ENCODE measurements at regions not wholly inside any gene's neighbourhood (a gene's known extent, or its start where the extent isn't known, plus 50 kb on each side); places are given as distances from the start of the nearest gene placed in this dataset.
A peak's percentile ranks its signal among the peaks of the same experiment; 100 is the strongest.
"Not testable (repeated sequence)": the region's sequence is repeated elsewhere in the genome, so short reads cannot be mapped to it uniquely, and the experiment has no call there.

DNA sequence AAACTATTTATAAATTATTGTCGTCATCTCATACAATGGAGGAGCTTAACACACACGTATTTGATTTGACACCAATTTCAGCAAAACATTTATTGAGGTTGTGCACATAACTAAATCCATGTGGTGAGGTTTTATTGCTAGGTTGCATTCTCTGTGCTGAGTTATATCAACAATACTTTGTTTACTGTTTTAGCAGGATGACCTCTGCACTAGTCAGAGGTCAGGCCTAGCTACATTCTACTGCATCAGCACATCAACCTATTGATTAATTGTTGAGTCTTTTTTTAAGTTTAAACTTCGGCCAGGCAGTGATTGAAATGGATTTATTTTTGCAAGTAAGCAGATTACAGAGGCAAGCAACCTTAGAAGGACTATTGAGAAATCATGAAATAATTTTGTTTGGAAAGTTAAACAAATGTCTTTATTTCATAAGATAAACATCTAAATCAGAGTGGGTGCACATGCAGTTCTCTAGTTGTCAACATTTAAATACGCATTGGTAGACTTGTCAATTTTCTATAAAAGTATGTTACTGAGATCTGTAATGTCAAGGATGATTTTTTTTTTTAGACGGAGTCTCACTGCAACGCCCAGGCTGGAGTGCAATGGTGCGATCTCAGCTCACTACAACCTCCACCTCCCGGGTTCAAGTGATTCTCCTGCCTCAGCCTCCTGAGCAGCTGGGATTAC is 75.2 kb upstream of the CD28 start:
- FAIRE-seq = no peak

DNA sequence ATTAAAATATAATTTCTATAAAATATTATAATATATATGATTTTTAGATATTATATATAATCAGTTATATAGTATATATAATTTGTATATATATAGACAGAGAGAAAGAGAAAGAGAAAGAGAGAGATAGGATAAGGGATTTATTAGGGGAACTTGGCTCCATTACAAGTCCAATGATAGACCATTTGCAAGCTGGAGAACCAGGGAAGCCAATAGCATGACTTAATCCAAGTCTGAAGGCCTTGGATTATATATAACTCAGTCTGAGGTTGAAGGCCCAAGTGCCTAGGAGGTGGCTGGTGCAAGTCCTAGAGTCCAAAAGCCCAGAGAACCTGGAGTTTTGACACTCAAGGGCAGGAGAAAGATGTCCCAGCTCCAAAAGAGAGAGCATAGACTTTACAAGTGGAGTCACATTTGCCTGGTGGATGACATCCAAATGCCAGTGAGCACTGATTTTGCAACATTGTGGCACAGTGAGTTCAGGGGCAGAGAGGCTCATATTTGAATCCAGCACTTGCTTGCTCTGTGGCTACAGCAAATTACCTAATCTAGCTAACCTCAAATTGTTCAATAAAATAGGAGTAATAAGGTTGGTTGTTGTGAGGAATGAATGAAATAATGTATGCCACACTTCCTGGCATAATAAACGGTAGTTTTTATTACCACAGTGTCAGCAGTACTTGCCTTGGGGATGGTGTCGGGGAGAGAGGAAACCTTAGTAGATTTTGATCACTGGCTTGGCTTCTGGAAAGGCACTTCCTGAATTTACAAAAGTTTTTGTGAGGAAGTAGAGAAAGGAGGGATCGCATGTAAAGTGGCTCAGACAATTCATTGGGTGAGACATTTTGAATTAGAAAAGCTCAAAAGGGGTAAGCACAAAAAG is 69.6 kb upstream of the CD28 start:
- FAIRE-seq = peak; percentile 71

DNA sequence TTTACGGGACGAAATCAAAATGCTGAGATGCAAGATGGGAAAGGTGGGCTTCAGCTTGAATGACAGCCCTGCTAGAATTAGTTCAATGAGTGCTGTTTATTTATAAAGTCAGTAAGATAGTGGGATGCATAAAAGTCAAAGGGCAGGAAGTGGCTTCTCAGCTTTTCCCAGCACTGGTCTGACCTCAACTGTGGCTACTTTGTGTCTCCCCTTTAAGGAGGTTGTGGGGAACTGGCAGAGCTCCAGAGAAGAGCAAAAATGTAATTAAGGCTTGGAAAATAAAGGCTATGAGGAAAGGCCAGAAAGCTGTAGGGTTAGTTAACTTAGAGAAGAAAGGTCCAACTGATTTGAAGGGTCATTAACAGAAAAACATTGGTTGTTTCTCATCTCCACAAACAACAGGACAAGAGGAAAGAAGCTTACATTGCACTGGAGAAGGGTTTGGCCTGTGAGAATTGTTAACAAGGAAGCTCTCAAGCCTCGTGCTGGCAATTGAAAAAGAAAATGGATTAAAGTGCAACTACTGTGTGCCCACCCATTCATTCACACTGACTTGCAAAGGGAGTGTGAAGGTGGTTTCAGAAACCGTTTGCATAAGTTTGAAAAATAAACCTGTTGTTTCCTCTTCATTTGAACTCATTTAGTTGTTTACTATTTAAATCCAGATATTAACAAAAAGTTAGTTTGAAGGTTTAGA is 68.8 kb upstream of the CD28 start:
- no peak for FAIRE-seq

DNA sequence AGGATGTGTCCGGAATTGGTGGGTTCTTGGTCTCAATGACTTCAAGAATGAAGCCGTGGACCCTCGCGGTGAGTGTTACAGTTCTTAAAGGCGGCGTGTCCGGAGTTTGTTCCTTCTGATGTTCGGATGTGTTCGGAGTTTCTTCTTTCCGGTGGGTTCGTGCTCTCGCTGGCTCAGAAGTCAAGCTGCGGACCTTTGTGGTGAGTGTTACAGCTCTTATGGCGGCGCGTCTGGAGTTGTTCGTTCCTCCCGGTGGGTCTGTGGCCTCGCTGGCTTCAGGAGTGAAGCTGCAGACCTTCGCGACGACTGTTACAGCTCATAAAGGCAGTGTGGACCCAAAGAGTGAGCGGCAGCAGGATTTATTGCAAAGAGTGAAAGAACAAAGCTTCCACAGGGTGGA is 64.6 kb upstream of the CD28 start:
- not testable (repeated sequence) for FAIRE-seq

DNA sequence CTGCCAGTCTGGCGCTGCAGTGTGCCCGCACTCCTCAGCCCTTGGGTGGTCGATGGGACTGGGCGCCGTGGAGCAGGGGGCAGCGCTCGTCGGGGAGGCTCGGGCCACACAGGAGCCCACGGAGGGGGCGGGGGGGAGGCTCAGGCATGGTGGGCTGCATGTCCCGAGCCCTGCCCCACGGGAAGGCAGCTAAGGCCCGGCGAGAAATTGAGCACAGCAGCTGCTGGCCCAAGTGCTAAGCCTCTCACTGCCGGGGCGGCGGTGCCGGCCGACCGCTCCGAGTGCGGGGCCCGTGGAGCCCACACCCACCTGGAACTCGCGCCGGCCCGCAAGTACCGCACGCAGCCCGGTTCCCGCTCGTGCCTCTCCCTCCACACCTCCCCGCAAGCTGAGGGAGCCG is 63.6 kb upstream of the CD28 start:
- not testable (repeated sequence) for FAIRE-seq

DNA sequence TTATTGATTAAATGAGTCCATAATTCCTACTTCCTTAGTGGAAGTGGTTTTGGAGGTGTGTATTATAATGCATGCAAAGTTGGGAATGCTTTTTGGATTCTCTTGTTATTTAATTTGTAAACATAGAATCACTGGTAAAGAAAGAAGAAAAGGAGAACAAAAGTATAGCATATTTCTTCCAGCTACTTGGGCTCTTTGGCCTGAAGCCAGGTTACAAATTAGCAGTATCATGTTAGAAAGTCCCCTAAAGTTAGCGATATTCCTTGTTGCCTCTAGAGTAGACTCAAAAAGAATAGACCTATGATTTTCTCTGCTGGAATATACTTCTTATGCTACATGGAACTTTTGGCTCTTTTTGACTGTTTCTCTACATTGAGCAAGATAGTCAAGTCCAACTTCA is 60.6 kb upstream of the CD28 start:
- FAIRE-seq = no peak

DNA sequence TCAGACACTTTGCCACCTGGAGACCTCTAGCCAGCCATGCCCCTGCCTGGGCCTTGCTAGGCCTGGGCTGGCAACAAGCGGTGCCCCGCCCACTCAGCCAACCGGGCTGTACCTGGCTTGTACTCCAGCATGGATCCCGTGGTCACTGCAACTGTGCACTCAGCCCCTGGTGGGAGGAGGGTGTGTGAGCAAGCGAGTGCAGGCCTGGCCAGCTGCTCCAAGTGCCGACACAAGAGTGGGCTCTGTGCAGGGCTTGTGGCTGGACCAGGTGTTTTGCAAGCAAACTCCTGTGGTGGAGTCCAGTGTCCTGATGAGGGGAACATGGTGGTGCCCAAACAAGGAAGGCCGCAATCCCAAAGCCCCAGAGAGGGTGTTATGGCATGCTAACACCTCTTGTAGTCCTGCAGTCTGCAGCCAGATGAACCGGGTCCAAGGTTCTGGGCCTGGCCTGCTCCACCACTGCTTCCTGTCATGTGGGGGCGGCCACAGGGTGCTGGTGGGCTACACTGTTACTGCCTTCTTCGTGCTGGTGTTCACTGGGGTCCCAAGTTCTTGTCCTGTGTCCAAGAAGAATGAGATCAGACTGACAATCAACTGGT is 60.1 kb upstream of the CD28 start:
- no peak for FAIRE-seq

DNA sequence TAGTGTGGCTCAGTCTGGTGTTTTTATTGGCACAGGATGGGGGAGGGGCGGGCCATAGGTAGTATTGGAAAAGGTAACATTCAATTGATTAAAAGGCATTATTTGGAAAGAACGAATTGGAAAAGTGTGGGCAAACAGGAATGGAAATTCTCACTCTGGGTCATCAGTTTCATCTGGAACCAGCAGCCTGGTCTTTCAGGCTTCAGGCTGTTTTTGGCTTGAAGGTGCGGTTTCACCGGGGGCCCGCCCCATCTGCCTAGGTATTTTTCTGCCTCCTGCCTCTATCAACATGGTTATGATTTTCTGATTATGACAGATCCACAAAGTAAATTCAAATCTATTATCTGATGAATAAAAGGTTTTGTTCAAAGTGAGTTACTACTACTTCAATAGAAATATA is 59.5 kb upstream of the CD28 start:
- no peak for FAIRE-seq

DNA sequence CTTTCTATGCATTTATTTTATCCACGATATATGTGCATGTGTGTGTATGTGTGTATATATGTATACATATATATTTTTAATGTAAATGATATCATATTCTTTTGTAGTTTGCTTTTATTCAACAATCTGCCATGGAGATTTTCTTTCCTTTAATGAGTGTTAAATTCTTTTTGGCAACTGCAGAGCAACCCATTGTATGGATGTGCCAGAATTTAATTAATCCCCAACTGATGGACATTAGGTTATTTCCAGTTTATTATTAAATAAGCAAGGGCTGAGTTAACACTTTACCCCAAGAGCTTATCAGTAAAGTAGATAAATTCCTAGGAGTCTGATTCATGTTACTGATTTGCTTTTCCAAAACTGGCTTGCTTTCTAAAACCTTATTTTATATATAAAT is 58.9 kb upstream of the CD28 start:
- no peak for FAIRE-seq

DNA sequence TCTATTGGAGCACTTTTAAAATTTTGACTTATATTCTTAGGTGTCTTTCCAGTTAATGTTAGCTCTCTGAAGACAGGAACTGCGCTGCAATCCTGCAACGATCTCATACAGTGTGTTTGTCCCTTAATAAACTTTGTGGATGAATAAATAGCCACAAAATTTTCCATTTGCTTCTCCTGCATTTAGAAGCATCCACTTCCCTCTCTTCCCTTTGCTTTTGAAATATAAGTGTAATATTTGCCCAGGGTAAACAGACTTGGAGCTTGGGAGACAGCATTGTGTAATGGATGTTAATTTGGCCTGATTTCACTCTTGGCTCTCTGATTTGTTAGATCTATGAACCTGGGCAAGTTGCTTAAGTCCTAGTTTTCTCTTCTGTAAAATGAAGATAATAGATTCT is 58.2 kb upstream of the CD28 start:
- FAIRE-seq = no peak

DNA sequence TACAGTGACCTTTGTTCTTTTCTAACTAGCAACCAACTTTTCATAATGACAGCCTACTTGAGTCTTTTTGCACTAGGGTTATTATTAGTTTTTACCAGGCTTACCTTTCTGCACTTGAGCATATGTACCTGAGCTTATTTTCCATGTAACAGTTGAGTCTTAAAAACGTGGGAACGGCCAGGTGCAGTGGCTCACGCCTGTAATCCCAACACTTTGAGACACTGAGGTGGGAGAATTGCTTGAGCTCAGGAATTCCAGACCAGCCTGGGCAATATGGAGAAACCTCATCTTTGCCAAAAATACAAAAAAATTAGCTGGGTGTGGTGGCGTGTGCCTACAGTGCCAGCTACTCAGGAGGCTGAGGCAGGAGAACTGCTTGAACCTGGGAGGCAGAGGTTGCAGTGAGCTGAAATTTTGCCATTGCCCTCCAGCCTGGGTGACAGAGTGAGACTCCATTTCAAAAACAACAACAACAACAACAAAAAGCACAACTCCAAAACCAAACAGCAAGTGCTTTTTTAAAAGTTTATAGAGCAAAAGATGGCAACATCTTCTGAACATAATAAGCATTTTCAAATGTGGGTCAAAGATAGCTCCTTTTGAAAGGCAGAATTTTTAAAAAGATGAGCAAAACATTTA is 57.1 kb upstream of the CD28 start:
- FAIRE-seq = no peak

DNA sequence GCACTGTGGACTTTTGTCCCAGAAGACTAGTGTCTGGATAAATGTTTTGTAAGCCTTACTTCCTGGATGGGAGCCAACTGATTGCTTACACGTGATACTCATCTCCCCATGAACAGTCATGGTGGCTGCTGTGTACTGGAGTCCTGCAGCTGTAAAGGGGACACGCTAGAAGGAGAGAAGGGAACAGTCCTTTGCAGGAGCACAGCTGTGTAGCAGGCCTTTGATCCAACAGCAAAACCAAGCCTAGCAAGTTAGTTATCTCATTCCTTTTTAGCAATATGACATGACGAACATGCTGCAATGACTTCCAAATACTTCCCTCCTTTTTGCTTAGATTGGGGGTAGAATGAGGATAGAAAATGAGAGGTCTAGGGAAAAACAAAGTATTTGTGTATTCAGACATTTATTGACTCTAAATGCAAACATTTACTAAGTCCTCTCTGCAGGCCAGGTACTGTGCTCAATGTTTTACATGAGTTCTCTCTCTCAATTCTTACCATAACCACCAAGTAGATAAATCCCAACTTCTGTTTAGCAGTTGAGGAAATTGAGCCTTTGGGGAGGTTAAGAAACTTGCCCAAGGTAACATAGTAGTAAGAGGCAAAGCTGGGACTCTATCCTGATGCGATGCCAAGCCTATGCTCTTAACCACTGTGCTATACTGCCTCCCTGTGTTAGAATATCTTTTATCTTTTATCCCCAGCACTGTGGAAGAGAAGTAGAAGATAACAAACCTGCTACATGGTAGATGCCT is 55.4 kb upstream of the CD28 start:
- FAIRE-seq = peak; percentile 27

DNA sequence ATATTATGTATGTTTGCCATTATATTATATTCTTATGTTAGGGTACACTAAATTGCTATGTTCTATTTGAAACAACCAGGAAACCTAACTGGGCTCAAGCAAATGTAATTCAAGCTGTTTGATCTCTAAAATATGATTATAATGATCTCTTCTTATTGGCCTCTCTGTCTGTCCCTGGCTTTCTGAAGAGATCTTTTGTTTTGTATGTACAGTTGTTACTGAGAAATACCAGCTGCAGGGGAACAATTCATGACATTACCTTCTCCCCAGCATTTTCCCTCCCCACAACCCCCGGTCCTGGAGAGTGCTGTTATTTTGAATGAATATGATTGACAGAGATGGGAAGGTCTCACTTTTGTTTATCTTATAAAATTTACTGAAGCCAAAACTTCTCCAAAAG is 54.8 kb upstream of the CD28 start:
- FAIRE-seq = no peak

DNA sequence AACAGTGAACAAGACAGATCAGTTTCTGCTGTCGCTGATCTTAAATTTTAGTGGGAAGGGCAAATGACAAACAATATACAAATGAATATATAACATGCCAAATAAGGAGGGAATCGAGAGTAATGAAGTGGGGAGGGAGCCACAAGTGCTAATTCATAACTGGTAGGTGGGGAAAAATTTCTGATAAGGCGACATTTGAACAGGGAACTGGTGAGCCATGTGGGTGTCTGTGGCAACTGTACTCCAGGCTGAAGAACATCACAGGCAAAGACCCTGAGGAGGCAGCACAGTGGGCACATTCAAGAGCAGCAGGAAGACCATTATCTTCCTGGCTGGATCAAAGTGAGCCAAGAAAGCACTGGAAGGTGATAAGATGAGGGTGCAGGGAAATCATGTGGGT is 51.6 kb upstream of the CD28 start:
- no peak for FAIRE-seq

DNA sequence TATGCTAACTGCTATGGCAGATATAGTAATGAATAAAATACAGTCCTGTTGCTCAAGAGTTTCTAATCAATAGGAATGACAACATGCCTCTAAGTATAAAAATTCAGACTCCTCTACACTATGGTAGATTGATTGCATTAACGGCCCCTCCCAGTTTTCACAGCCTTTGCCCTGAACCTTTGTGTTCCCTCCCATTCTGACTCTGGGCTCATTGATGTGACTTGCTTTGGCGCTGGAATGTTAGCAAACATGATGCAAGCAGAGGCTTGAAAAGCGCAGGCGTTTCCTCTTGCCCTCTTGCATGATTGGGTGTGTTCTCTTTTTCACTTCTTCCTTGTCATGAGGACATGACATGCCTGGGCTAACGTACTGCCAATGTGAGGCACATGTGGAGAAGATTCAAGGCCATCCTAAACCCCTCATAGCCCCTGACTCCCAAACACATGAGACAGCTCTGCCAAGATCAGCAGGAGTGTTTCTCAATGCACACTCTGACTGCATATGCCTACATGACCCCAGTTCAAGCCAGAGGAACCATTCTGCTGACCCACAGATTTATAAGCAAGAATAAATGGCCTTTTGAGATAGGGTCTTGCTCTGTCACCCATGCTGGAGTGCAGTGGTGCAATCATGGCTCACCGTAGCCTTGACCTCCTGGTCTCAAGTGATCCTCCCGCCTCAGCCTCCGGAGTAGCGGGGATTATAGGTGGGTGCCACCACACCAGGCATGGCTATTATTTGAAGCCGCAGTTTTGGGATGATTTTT is 49.7 kb upstream of the CD28 start:
- FAIRE-seq = no peak

Measured in G401.6 (cell line).